CD4-positive, alpha-beta T cell (primary cell): ENCODE measurements at regions not wholly inside any gene's neighbourhood (a gene's known extent, or its start where the extent isn't known, plus 50 kb on each side); places are given as distances from the start of the nearest gene placed in this dataset.
"Not testable (repeated sequence)": the region's sequence is repeated elsewhere in the genome, so short reads cannot be mapped to it uniquely, and the experiment has no call there.

Experiments
- ATAC-seq: fragments of 200-7000 bp; cut with Tn5 transposase; one replicate; pipeline ENCODE4 v1.10.0; 2022; ENCODE audit warnings: mild to moderate bottlenecking; ENCODE audit not compliant: poor library complexity
- CTCF ChIA-PET: fragments of 350-600 bp; sonication (Branson Sonifier 250); formaldehyde crosslinking; loops from one replicate; lab custom pipeline; 2021; ENCODE audit warnings: antibody characterized with exemption, inconsistent platforms; lab: Charles Lee
- POLR2A ChIA-PET: fragments of 350-600 bp; sonication (Branson Sonifier 250); formaldehyde crosslinking; loops from one replicate; lab custom pipeline; 2021; ENCODE audit warnings: antibody characterized with exemption, inconsistent platforms; lab: Charles Lee
- DNase-seq, 14 experiments: peaks; one replicate each; pipeline ENCODE4 v3.0.0-alpha.2; 2013 to 2020; ENCODE audit warnings: mixed read lengths in 2 of 14
- H3K27ac ChIP-seq, 2 donors: one replicate each; pipeline versions ENCODE4 v1.5.1 to v1.7.0; 2013; ENCODE audit warnings: low read length in 2 of 2, low read depth in 1 of 2, mild to moderate bottlenecking in 1 of 2
- H3K27me3 ChIP-seq, 2 experiments: 1 replicate in 1 of 2; 2 replicates in 1 of 2; pipeline versions ENCODE4 v1.6.1 to v1.7.0; 2013; ENCODE audit warnings: low read length in 2 of 2, control low read depth in 1 of 2, mild to moderate bottlenecking in 1 of 2, moderate library complexity in 1 of 2; ENCODE audit not compliant: insufficient read depth in 2 of 2, control insufficient read depth in 1 of 2
- H3K36me3 ChIP-seq: one replicate; pipeline ENCODE4 v1.6.1; 2013; ENCODE audit warnings: low read length, control low read depth; ENCODE audit not compliant: insufficient read depth
- H3K4me1 ChIP-seq: one replicate; pipeline ENCODE4 v1.6.1; 2013; ENCODE audit warnings: low read length, control low read depth; ENCODE audit not compliant: insufficient read depth
- H3K4me3 ChIP-seq: one replicate; pipeline ENCODE4 v1.5.1; 2013; ENCODE audit warnings: mild to moderate bottlenecking, low read length, moderate library complexity
- H3K9me3 ChIP-seq, 2 experiments: 1 replicate in 1 of 2; 2 replicates in 1 of 2; pipeline versions ENCODE4 v1.6.1 to v1.7.0; 2013; ENCODE audit warnings: low read length in 2 of 2, mild to moderate bottlenecking in 2 of 2, control low read depth in 1 of 2, moderate library complexity in 1 of 2; ENCODE audit not compliant: control insufficient read depth in 1 of 2, insufficient read depth in 1 of 2
- H3K27ac Mint-ChIP-seq: one replicate; pipeline ENCODE4 v1.8.0; 2020; ENCODE audit warnings: mixed read lengths
- H3K27me3 Mint-ChIP-seq: one replicate; pipeline ENCODE4 v1.8.0; 2021; ENCODE audit warnings: mixed read lengths
- H3K36me3 Mint-ChIP-seq: one replicate; pipeline ENCODE4 v1.8.0; 2021; ENCODE audit warnings: low read depth, mixed read lengths
- H3K4me1 Mint-ChIP-seq: one replicate; pipeline ENCODE4 v1.8.0; 2021; ENCODE audit warnings: low read depth, mixed read lengths
- H3K4me3 Mint-ChIP-seq: one replicate; pipeline ENCODE4 v1.8.0; 2020; ENCODE audit warnings: mild to moderate bottlenecking, mixed read lengths
- H3K9me3 Mint-ChIP-seq: one replicate; pipeline ENCODE4 v1.8.0; 2020; ENCODE audit warnings: mixed read lengths
- CTCF ChIP-seq: fragments of 200-600 bp; IDR thresholded peaks from one replicate; pipeline ENCODE4 v1.8.0; 2022; ENCODE audit warnings: antibody characterized with exemption, mild to moderate bottlenecking
- intact Hi-C, 2 experiments: fragments of 100-400 bp; cut with DNase I in 1 of 2; cut with micrococcal nuclease in 1 of 2; formaldehyde crosslinking; loops; one replicate each; pipeline versions ENCODE4 v1.15.1 to v1.9.0; 2023 to 2025; cut with DNase I, micrococcal nuclease

- Mint-ChIP-seq H3K4me1 (no peaks in the 10 kb centered on the region), H3K27ac (no peak overlapping the region), H3K4me3 (no peak overlapping the region), H3K27me3 (no peaks in the 10 kb centered on the region), H3K36me3 (no peaks in the 10 kb centered on the region), H3K9me3 (peaks cover 6% of the 10 kb centered on the region)
- ATAC-seq = no peak
- Histone ChIP-seq H3K27ac (no peak overlapping the region), H3K4me3 (no peak overlapping the region), H3K9me3 (peaks cover 0 to 3% of the 10 kb centered on the region in 2 experiments), H3K36me3 (no peaks in the 10 kb centered on the region), H3K4me1 (no peaks in the 10 kb centered on the region), H3K27me3 (no peaks in the 10 kb centered on the region)
- no peak for TF ChIP-seq CTCF
- DNase-seq = no peak
- CTCF ChIA-PET = no interaction called here
- intact Hi-C loops = no loop called here
- POLR2A ChIA-PET = no interaction called here
These were observed 134.9 kb upstream of the FBXL7 start for GRCh38 chr5:15365070-15365469.

GRCh38 chr5:15363601-15364000, 136.4 kb upstream of the FBXL7 start:
- no peaks in the 10 kb centered on the region for H3K27me3 Mint-ChIP-seq
- no peak for DNase-seq
- ATAC-seq = no peak
- no peaks in the 10 kb centered on the region for H3K4me1 Mint-ChIP-seq
- H3K27ac ChIP-seq = no peak overlapping the region
- intact Hi-C loops = no loop called here
- TF ChIP-seq CTCF = no peak
- no peak overlapping the region for H3K4me3 ChIP-seq
- H3K36me3 ChIP-seq = no peaks in the 10 kb centered on the region
- H3K9me3 Mint-ChIP-seq = peaks cover 8% of the 10 kb centered on the region
- no peaks in the 10 kb centered on the region for H3K27me3 ChIP-seq
- peaks cover 0 to 3% of the 10 kb centered on the region in 2 experiments for H3K9me3 ChIP-seq
- ChIA-PET CTCF (no interaction called here), POLR2A (no interaction called here)
- H3K4me3 Mint-ChIP-seq = no peak overlapping the region
- no peak overlapping the region for H3K27ac Mint-ChIP-seq
- H3K36me3 Mint-ChIP-seq = no peaks in the 10 kb centered on the region
- H3K4me1 ChIP-seq = no peaks in the 10 kb centered on the region

- H3K4me3 Mint-ChIP-seq, ATAC-seq, H3K4me1 ChIP-seq, H3K27ac ChIP-seq, H3K4me3 ChIP-seq, H3K27me3 Mint-ChIP-seq, H3K36me3 ChIP-seq, H3K27me3 ChIP-seq, H3K36me3 Mint-ChIP-seq, H3K9me3 ChIP-seq, intact Hi-C loops, H3K4me1 Mint-ChIP-seq, H3K27ac Mint-ChIP-seq, CTCF ChIA-PET, POLR2A ChIA-PET, DNase-seq, H3K9me3 Mint-ChIP-seq: not testable (repeated sequence)
These were observed 142.9 kb upstream of the FBXL7 start for GRCh38 chr5:15357092-15357453.

- intact Hi-C loops, POLR2A ChIA-PET, H3K36me3 ChIP-seq, H3K4me3 ChIP-seq, H3K4me1 ChIP-seq, H3K27me3 ChIP-seq, H3K4me3 Mint-ChIP-seq, DNase-seq, H3K4me1 Mint-ChIP-seq, ATAC-seq, H3K27ac Mint-ChIP-seq, H3K36me3 Mint-ChIP-seq, CTCF ChIA-PET, H3K27me3 Mint-ChIP-seq, H3K9me3 ChIP-seq, H3K9me3 Mint-ChIP-seq, H3K27ac ChIP-seq: not testable (repeated sequence)
These were observed 143.5 kb upstream of the FBXL7 start for GRCh38 chr5:15356308-15357091.
